GM13976 (cell line): ENCODE measurements at regions not wholly inside any gene's neighbourhood (a gene's known extent, or its start where the extent isn't known, plus 50 kb on each side); places are given as distances from the start of the nearest gene placed in this dataset.
"Not testable (repeated sequence)": the region's sequence is repeated elsewhere in the genome, so short reads cannot be mapped to it uniquely, and the experiment has no call there.

Source experiments
- DNase-seq: peaks from one replicate; pipeline ENCODE4 v3.0.0; 2012; ENCODE audit warnings: low spot score
- CTCF ChIP-seq: IDR thresholded peaks from 2 replicates; pipeline ENCODE4 v1.5.1; 2012; ENCODE audit warnings: borderline replicate concordance, mild to moderate bottlenecking; ENCODE audit not compliant: insufficient read depth; ENCODE audit errors: extremely low read depth, missing control alignments, control extremely low read depth
- in situ Hi-C: fragments of 300-500 bp; cut with MboI; formaldehyde crosslinking; loops from one replicate; pipeline ENCODE4 v1.12.0; 2022; ENCODE audit warnings: low sequenced_read_pairs, mixed read lengths, inconsistent platforms; ENCODE audit not compliant: unreplicated experiment

GRCh38 chr3:87436781-87437543, 160.6 kb upstream of the POU1F1 start:
- in situ Hi-C loops, result no loop called here
- no peak for DNase-seq
- TF ChIP-seq CTCF, result no peak

GRCh38 chr3:87435926-87436620, 159.7 kb upstream of the POU1F1 start:
- DNase-seq, result no peak
- in situ Hi-C loops, result no loop called here
- TF ChIP-seq CTCF, result no peak

GRCh38 chr3:87433445-87433844, 157.1 kb upstream of the POU1F1 start:
- DNase-seq, in situ Hi-C loops: not testable (repeated sequence)

- in situ Hi-C loops, result no loop called here
- no peak for TF ChIP-seq CTCF
- DNase-seq, result no peak
Measured at GRCh38 chr3:87426918-87427317, 150.5 kb upstream of the POU1F1 start.

GRCh38 chr3:87425056-87425455, 148.7 kb upstream of the POU1F1 start:
- in situ Hi-C loops, result no loop called here
- TF ChIP-seq CTCF, result no peak
- no peak for DNase-seq

- in situ Hi-C loops, result no loop called here
- no peak for DNase-seq
- TF ChIP-seq CTCF, result no peak
Measured at GRCh38 chr3:87423336-87423735, 147.0 kb upstream of the POU1F1 start.

- in situ Hi-C loops, result no loop called here
- no peak for DNase-seq
- no peak for TF ChIP-seq CTCF
Measured at GRCh38 chr3:87422333-87422732, 145.9 kb upstream of the POU1F1 start.
